HepG2 (cell line): ENCODE measurements at regions not wholly inside any gene's neighbourhood (a gene's known extent, or its start where the extent isn't known, plus 50 kb on each side); places are given as distances from the start of the nearest gene placed in this dataset.

Source experiments
- ATRX ChIP-seq: sonication (generic); formaldehyde crosslinking; IDR thresholded peaks from 2 replicates; pipeline ENCODE4 v1.4.0; 2020; ENCODE audit warnings: missing genetic modification reagents, borderline replicate concordance
- EED ChIP-seq: sonication (generic); formaldehyde crosslinking; IDR thresholded peaks from 2 replicates; pipeline ENCODE4 v1.5.0; 2020; ENCODE audit warnings: mild to moderate bottlenecking, missing genetic modification reagents
- FOXA1 ChIP-seq, 2 experiments: fragments of 450-650 bp in 1 of 2; sonication (generic) in 1 of 2; formaldehyde crosslinking in 1 of 2; IDR thresholded peaks; 2 replicates each; pipeline versions ENCODE4 v1.4.0 to v1.6.1; 2016 to 2020; ENCODE audit warnings: missing genetic modification reagents in 1 of 2
- GABPA ChIP-seq, 2 experiments: IDR thresholded peaks; 2 replicates each; pipeline ENCODE4 v1.6.1; 2011 to 2016; ENCODE audit warnings: low read depth in 2 of 2, low read length in 1 of 2, missing biosample characterization in 1 of 2, missing genetic modification characterization in 1 of 2
- SETDB1 ChIP-seq: sonication (generic); formaldehyde crosslinking; IDR thresholded peaks from 2 replicates; pipeline ENCODE4 v1.5.1; 2020; ENCODE audit warnings: missing genetic modification reagents, mild to moderate bottlenecking, borderline replicate concordance
- TIGD3 ChIP-seq: sonication (generic); formaldehyde crosslinking; IDR thresholded peaks from 2 replicates; pipeline ENCODE4 v1.5.1; 2020; ENCODE audit warnings: mild to moderate bottlenecking, missing genetic modification reagents, borderline replicate concordance
- UBTF ChIP-seq: sonication (generic); formaldehyde crosslinking; IDR thresholded peaks from 2 replicates; pipeline ENCODE4 v1.4.0; 2020; ENCODE audit warnings: mild to moderate bottlenecking, missing genetic modification reagents
- ZBTB4 ChIP-seq: sonication (generic); formaldehyde crosslinking; IDR thresholded peaks from 2 replicates; pipeline ENCODE4 v1.4.0; 2020; ENCODE audit warnings: missing genetic modification reagents, mild to moderate bottlenecking, borderline replicate concordance
- ZNF251 ChIP-seq: sonication (generic); formaldehyde crosslinking; IDR thresholded peaks from 2 replicates; pipeline ENCODE4 v1.9.0; 2021; ENCODE audit warnings: mild to moderate bottlenecking, missing genetic modification reagents
- ZNF282 ChIP-seq: fragments of 450-650 bp; IDR thresholded peaks from 2 replicates; pipeline ENCODE4 v1.6.1; 2018; ENCODE audit not compliant: partially characterized antibody
- ZNF576 ChIP-seq: sonication (generic); formaldehyde crosslinking; IDR thresholded peaks from 2 replicates; pipeline ENCODE4 v1.4.0; 2020; ENCODE audit warnings: mild to moderate bottlenecking, missing genetic modification reagents
- ZNF704 ChIP-seq: sonication (generic); formaldehyde crosslinking; IDR thresholded peaks from 2 replicates; pipeline ENCODE4 v1.8.1; 2023; ENCODE audit warnings: mild to moderate bottlenecking, inconsistent platforms, moderate library complexity, missing genetic modification reagents, borderline replicate concordance
- ZNF790 ChIP-seq: sonication (generic); formaldehyde crosslinking; IDR thresholded peaks from 2 replicates; pipeline ENCODE4 v1.8.0; 2022; ENCODE audit warnings: missing genetic modification reagents, mild to moderate bottlenecking, borderline replicate concordance
- TF ChIP-seq, protein P1 (sequence below): sonication (generic); formaldehyde crosslinking; IDR thresholded peaks from 2 replicates; pipeline ENCODE4 v1.8.0; 2022; ENCODE audit warnings: missing genetic modification reagents, mild to moderate bottlenecking, borderline replicate concordance

DNA sequence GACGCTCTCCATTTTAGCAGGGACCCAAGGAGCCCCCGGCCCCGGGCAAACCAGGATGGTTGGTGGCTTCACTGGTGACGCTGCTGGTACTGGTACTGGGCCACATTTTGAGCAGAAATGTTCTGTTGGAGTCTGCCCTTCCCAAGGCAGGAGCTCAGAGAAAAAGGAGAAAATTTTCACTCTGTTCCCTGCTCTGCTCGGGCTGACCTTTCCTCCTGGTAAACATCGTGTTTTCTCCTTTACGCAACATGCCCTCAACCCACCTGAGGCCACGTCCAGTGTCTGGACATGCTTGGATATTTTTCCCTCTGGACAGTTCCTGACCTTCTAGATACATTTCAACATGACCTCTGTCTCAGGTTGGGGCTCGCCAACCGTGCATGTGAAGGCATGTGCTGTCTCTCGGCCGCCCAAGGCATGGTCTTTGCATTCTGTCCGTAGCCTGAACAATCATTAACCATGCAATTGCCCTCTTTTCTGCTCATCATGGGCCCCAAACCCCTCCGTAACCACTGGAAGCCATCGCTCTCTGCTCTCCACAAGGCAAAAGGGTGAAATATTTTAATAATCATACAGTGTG is 115.2 kb upstream of the PEG3 start (continued):
- TF ChIP-seq GABPA (IDR thresholded peaks at IDR 0.05; ENCODE audit: low read depth, low read length) (no peak), GABPA (CRISPR knock-in tag; IDR thresholded peaks at IDR 0.05; ENCODE audit: low read depth) (peak; percentile 53; the same call in 1 of the 2 replicates), ZNF704 (CRISPR knock-in tag) (peak; percentile 61; the same call in 1 of the 2 replicates), ZNF251 (CRISPR knock-in tag) (no peak), EED (CRISPR knock-in tag) (peak; percentile 75; the same call in 1 of the 2 replicates), FOXA1 (IDR thresholded peaks at IDR 0.05) (no peak), FOXA1 (CRISPR knock-in tag; IDR thresholded peaks at IDR 0.05) (peak; percentile 93), SETDB1 (CRISPR knock-in tag) (no peak), ZNF576 (no peak), ZBTB4 (CRISPR knock-in tag) (peak; percentile 100), ZNF790 (CRISPR knock-in tag) (peak; percentile 24; the same call in 1 of the 2 replicates), UBTF (CRISPR knock-in tag) (peak; percentile 59), TIGD3 (CRISPR knock-in tag) (0 out of 2 replicates have a peak, but pooled peaks have one; percentile 44), ATRX (0 out of 2 replicates have a peak, but pooled peaks have one; percentile 56), ZNF282 (no peak)
- TF ChIP-seq, protein P1, sequence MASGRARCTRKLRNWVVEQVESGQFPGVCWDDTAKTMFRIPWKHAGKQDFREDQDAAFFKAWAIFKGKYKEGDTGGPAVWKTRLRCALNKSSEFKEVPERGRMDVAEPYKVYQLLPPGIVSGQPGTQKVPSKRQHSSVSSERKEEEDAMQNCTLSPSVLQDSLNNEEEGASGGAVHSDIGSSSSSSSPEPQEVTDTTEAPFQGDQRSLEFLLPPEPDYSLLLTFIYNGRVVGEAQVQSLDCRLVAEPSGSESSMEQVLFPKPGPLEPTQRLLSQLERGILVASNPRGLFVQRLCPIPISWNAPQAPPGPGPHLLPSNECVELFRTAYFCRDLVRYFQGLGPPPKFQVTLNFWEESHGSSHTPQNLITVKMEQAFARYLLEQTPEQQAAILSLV, result peak; percentile 79
